ENCODE measurements at regions not wholly inside any gene's neighbourhood (a gene's known extent, or its start where the extent isn't known, plus 50 kb on each side); places are given as distances from the start of the nearest gene placed in this dataset.

DNA sequence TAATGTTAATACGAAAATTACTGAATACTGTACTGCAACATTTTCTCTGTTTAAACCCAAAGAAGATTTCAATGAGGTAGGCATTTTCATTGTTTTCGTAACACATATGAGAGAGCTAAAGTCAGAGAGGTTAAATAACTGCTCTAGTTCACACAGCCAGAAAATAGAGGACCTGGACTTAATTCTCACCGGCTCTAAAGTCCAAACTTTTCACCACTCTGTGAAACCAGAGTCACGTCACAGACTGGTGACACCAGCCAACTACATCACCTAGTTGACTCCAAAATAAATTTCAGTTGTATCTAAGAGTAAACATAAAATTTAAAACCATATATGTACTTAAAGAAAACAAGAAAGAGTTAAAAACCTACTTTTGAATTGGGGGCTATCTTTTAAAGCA is 146.7 kb downstream of the FCRL5 start:
- TF ChIP-seq, protein P1, sequence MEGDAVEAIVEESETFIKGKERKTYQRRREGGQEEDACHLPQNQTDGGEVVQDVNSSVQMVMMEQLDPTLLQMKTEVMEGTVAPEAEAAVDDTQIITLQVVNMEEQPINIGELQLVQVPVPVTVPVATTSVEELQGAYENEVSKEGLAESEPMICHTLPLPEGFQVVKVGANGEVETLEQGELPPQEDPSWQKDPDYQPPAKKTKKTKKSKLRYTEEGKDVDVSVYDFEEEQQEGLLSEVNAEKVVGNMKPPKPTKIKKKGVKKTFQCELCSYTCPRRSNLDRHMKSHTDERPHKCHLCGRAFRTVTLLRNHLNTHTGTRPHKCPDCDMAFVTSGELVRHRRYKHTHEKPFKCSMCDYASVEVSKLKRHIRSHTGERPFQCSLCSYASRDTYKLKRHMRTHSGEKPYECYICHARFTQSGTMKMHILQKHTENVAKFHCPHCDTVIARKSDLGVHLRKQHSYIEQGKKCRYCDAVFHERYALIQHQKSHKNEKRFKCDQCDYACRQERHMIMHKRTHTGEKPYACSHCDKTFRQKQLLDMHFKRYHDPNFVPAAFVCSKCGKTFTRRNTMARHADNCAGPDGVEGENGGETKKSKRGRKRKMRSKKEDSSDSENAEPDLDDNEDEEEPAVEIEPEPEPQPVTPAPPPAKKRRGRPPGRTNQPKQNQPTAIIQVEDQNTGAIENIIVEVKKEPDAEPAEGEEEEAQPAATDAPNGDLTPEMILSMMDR (conservative IDR thresholded peaks at IDR 0.05 in 1 of 2, IDR thresholded peaks at IDR 0.05 in 1 of 2; ENCODE audit: extremely low read depth in 1 of 2, insufficient read depth in 1 of 2, low read depth in 1 of 2, low read length in 2 of 2) = no peak
- no peak for TF ChIP-seq EZH2 (IDR thresholded peaks at IDR 0.05; ENCODE audit: borderline replicate concordance, low read length)
